Stimulated activated CD4-positive, alpha-beta T cell treated with anti-CD3 and anti-CD28 coated beads, Interleukin-1b, Interleukin-23, amount 100 ng/mL, for 24 hours (primary cell): ENCODE measurements at regions not wholly inside any gene's neighbourhood (a gene's known extent, or its start where the extent isn't known, plus 50 kb on each side); places are given as distances from the start of the nearest gene placed in this dataset.

Experiments
- DNase-seq, 4 experiments: peaks; one replicate each; pipeline ENCODE4 v3.0.0-alpha.2; 2020; ENCODE audit warnings: low read depth in 4 of 4, low spot score in 1 of 4

DNA sequence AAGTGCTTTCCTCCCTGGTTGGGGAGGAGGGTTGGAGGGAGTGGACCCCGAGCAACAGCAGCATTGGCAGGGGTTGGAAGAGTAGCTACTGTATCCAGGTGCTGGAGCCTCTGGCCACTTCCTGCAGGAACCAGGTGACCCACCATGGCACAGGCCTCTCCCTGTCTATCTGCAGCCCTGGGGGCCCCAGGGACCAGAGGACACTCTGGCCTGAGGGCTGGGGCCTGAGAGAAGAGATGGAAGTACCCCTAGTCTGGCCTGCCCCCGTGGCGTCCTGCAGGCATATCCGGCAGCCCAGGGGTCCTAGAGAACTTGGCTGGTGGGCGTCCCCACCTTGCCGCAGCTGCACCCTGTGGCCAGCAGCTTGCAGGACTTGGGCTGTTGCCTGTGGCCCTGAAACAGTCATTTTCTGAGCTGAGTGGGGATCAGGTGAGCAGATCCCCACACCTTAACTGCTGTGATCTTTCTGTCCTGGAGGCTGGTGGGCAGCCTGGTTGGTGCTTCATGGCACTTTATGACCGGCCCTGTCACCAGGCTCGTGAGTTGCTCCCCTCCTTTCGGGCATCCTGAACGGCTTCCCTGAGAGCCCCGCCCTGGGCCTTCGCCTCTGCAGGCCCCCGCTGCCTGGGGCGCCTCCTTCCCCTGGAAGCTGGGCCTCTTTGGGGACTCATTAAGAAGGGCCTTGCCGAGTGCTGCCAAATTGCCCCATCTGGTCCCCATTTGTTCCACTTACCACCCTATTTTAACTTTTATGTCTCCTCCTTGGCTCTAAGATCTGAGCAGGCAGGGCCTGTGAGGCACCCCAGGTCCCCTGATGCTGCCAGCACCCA is 298.6 kb downstream of the SEC14L1 start:
- DNase-seq = no peak

DNA sequence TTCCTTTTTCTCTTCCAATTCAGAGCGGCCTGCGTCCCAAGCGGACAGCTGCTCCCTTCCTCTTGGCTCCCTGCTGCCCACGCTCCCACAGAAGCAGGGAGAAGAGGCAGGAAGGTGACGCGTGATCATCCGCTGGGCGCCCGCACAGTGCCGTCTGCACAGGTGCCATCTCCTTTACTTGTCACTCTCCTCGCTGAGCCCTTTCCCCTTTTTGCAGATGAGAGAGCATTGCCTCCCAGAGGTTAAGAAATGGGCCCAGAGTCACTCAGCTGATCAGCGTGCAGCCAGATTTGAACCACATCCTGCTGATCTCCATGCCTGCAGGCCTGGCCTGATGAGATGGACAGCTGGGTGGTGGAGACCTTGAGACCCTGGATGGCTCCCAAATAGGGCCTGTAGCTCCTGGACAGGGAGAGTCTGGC is 299.8 kb downstream of the SEC14L1 start:
- no peak for DNase-seq

GRCh38 chr17:77441130-77441920 is 300.6 kb downstream of the SEC14L1 start:
- DNase-seq = peak in 1 of 4 experiments; percentile 56

- DNase-seq = no peak
Observed at GRCh38 chr17:77441940-77442339, 301.2 kb downstream of the SEC14L1 start.

DNA sequence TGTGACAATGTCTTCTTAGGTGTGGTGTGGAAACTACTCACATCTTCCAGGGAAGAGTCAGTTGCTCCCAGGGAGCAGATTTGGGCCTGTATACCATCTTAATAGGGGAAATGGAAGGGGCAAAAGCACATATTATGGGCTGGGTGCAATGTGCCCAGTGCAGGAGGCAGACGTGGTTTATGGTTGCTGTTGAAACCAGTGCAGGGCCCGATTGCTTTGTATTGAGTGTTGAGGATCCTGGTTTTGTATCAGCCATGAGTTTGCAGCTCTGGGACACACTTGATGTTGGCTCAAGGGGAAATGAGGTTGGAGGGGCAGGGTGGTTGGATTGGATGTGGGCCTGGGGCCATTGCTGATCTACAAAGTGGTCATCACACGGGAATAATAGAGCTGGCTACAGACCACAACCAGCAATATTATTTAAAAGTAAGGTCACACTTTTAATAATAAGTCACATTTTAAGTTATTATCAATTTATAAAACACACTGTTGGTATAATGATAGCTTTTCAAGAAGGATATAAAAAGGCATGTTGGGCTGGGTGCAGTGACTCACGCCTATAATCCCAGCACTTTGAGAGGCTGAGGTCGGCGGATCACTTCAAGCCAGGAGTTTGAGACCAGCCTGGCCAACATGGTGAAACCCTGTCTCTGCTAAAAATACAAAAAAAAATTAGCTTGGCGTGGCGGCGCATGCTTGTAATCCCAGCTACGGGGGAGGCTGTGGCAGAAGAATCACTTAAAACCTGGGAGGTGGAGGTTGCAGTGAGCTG is 302.4 kb downstream of the SEC14L1 start:
- no peak for DNase-seq

DNA sequence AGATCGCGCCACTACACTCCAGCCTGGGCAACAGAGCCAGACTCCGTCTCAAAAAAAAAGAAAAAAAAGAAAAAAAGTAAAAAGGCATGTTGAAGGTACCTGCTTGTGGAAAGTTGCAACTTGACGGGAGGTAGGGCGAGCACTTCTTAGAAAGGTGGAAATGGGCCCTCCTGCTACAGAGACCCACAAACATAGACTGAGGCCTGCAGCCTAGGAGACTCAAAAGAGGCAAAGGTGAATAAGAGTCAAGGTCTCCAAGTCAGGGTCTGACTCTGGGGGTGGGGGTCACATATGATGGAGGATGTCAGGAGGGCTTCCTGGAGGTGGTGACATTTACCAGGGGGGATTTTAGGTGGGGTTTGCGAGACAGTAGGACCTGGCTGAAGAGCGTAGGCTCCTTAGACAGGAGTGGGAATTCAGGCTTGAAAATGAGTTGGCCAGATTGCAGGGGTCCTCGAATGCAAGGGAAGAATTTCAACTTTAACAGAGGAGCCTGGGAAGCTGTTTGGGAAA is 303.0 kb downstream of the SEC14L1 start:
- DNase-seq = no peak

DNA sequence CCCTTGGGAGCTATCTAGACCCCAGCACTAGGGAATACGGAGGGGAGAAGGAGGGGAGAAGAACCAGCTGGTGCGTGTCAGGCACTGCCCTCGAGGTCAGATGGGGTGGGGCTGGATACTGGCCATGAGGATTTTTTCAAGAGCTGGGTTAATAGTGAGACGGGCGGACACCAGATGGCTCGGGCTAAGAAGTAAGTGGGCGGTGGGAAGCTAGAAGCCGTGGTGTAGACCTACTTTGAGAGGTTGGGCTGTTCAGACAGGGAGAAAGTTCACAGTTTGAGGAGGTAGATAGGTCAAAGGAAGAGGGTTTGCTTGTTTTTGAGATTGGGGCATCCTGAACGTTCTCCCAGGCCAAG is 303.8 kb downstream of the SEC14L1 start:
- no peak for DNase-seq

GRCh38 chr17:77444984-77445759 is 304.4 kb downstream of the SEC14L1 start:
- peak in 2 of 4 experiments; percentile 54 to 70 for DNase-seq

GRCh38 chr17:77445760-77446532 is 305.2 kb downstream of the SEC14L1 start:
- no peak for DNase-seq

GRCh38 chr17:77446940-77447634 is 306.3 kb downstream of the SEC14L1 start:
- no peak for DNase-seq

DNA sequence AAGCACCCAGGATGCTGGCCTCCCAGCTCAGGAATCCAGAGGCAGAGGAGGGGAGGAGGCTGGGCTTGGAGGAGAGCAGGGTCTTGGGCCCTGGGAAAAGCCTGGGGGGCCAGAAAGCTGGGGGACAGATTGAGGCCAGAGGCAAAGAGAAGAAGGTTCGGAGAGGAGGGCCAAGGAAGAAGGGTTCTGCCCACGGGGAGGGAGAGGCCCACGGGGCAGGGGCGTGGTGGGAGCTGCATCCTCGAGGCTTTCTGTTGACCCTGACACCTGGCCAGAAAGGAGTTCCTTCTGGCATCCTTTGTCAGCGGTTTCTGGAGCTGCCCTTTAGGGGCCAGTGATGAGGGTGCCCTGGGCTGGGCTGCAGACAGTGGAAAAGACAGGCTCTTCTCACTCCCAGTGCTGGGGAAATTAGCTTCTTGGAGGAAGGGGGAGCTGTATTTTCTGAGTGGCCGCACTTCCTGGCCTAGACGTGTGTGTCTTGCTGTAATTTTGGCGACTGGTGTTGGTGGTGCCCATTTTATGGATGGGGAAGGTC is 308.7 kb downstream of the SEC14L1 start:
- no peak for DNase-seq

DNA sequence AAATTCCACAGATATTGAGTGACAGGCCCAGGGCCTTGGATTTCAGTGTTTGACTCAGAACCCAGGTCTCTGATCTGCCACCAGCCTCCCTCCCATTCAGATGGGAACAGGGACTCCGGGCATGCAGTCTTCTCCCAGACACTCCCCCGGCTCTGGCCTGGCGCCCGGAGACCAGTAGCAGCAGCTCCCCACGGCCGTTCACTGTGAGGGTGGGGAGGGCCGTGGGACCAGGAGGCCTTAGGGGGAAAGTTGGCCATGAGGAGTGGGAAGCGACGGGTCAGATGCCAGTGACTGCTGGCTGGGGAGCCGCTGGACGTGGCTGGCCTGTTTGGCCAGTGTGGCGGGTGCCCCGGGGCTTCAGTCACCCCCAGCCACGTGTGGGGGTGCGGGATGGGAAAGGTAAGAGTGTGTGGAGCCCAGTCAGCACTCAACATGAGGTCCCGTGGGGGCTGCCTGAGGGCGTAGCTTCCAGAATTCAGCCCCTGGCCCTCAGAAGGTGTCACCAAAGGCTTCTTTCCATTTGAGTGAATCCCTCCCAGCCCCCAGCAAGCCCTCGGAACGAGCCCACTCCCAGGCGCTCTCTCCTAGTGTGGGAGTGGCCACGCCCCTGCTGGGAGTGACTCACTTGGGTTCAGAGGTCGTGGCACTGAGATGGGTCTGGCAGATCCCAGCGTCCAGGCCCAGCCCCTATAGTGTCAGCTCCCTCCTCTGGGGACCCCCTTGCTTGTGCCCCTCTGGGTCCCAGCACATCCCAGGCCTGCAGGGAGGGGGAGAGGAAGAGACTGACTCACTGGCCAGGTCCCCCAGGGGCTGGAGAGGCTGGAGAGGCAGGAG is 309.4 kb downstream of the SEC14L1 start:
- DNase-seq = peak in 2 of 4 experiments; percentile 50 to 78

DNA sequence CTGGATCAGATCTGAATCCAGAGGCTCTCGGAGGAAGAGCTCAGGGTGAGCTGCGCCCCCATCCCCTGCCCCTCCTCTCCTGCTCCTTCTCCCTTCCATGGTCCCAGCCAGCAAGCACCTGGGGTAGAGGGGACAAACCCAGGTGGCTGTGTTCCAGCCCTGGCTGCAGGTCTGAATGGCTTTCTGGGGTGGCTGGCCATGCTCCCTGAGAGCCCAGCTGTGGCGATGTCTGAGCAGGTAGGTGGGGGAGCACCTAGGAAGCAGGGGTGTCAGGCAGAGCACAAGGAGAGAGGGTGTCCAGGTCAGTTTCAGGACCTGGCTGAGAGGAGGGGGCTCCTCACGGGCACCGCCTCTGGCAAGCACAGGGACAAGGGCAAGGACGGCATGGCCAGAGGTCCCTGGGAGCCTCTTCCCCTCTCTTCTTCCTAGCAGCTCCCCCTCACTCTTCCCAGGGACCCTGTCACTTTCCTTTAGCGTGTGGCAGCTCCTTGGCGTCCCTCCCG is 310.0 kb downstream of the SEC14L1 start:
- DNase-seq = no peak

GRCh38 chr17:77451245-77451893 is 310.6 kb downstream of the SEC14L1 start:
- DNase-seq = peak in 1 of 4 experiments; percentile 72

GRCh38 chr17:77451894-77452852 is 311.4 kb downstream of the SEC14L1 start:
- no peak for DNase-seq

GRCh38 chr17:77453613-77454241 is 313.0 kb downstream of the SEC14L1 start:
- DNase-seq = no peak
